ENCODE measurements at regions not wholly inside any gene's neighbourhood (a gene's known extent, or its start where the extent isn't known, plus 50 kb on each side); places are given as distances from the start of the nearest gene placed in this dataset.

DNA sequence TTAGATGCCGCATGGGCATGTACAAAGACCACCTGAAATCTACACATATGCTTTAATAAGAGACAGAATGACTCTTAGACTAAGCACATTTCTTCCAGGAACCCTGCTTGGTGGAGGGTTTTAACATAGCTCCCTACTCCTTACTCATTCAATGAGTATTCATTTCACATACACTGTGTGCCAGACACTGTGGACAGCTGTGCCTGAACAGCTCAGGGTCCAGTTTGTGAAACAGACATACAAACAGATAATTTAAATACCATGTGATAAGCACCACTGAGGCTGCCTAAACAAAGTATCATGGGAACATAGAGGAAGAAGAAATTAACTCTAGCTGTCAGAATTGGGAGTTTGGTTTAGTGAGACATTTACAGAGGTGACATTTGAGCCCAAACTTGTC is 65.2 kb upstream of the ITPRID1 start:
- no peak for DNase-seq (ENCODE audit: low read depth)
- TF ChIP-seq, protein P1, sequence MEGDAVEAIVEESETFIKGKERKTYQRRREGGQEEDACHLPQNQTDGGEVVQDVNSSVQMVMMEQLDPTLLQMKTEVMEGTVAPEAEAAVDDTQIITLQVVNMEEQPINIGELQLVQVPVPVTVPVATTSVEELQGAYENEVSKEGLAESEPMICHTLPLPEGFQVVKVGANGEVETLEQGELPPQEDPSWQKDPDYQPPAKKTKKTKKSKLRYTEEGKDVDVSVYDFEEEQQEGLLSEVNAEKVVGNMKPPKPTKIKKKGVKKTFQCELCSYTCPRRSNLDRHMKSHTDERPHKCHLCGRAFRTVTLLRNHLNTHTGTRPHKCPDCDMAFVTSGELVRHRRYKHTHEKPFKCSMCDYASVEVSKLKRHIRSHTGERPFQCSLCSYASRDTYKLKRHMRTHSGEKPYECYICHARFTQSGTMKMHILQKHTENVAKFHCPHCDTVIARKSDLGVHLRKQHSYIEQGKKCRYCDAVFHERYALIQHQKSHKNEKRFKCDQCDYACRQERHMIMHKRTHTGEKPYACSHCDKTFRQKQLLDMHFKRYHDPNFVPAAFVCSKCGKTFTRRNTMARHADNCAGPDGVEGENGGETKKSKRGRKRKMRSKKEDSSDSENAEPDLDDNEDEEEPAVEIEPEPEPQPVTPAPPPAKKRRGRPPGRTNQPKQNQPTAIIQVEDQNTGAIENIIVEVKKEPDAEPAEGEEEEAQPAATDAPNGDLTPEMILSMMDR (IDR thresholded peaks at IDR 0.05; ENCODE audit: low read length, missing control alignments), result no peak

DNA sequence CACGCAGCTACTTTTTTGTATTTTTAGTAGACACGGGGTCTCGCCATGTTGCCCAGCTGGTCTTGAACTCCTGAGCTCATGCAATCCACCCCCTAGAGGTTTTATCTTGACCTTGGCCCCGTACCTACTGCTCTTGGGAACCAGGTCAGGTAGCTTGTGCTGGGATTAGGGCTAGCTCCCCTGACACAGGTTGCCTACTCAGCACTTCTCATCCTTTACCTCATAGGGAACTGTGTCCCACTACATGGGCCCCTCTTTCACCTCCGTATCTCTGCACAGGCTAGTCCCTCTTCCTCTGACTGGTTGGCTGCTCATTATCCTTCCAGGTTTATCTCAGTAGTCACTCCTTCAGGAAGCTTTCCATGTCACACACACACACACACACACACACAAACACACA is 58.0 kb upstream of the ITPRID1 start:
- H3K4me3 ChIP-seq (replicated peaks; ENCODE audit: low read depth, low read length), result no peak overlapping the region
- TF ChIP-seq, protein P1 (IDR thresholded peaks at IDR 0.05; ENCODE audit: low read length, missing control alignments), result no peak
- no peak for DNase-seq (ENCODE audit: low read depth)

More for the DNA sequence above, 65.2 kb upstream of the ITPRID1 start:
- H3K4me3 ChIP-seq (replicated peaks; ENCODE audit: low read depth, low read length), result no peak overlapping the region

DNA sequence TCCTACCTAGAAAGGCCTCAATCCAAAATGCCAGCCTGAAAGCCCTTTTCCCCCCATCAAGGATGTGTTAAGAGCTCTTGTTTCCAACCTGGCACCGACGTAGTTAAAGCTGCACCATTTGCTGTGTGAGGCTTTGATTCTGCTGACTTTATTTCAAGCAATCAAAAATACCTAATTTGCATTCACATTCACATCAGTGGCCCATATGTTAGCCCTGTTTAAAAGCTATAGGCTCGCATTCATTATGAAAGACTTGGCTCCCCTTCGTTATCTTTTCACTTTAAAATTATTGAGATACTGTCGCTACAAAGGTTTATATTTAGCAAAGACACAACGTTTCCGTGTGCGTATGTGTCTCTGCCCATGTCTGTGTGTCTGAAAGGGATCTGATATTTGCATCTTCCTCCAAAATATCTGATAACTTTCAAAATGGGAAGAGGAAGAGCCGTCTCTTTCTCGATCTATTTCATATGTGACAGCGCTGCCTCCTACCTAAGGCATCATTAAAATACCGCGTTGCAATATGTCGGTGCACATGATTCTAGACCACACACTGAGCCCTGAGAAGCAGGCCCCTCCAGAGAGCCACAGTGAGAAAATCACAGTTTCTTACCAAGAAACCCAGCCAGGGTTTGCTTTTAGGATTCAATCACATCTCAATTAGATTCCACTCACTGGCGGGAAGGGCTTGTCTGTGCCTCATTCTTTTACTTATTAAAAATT is 57.1 kb upstream of the ITPRID1 start:
- DNase-seq (ENCODE audit: low read depth), result no peak
- TF ChIP-seq, protein P1 (IDR thresholded peaks at IDR 0.05; ENCODE audit: low read length, missing control alignments), result no peak

DNA sequence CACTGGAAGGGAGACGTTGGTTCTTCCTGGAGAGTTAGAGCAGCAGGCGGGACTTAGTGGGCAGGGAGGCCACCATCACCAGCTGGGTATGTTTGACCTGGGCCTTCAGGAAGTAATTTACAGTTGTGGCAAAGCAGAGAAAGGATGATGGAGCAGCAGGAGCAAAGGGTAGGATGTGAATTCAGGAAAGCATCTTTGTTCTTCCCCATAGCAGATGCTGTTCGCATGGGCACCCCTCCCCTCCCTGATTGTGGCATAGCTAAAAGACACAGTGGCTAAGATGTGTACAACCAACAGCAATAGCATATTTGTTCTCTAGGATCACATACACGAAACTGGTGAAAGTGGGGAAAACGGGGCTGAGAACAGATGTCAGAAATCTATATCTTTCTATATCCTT is 56.3 kb upstream of the ITPRID1 start:
- no peak for DNase-seq (ENCODE audit: low read depth)
- TF ChIP-seq, protein P1 (IDR thresholded peaks at IDR 0.05; ENCODE audit: low read length, missing control alignments), result no peak
- H3K4me3 ChIP-seq (replicated peaks; ENCODE audit: low read depth, low read length), result no peak overlapping the region

More for the DNA sequence above, 57.1 kb upstream of the ITPRID1 start:
- H3K4me3 ChIP-seq (replicated peaks; ENCODE audit: low read depth, low read length), result no peak overlapping the region

DNA sequence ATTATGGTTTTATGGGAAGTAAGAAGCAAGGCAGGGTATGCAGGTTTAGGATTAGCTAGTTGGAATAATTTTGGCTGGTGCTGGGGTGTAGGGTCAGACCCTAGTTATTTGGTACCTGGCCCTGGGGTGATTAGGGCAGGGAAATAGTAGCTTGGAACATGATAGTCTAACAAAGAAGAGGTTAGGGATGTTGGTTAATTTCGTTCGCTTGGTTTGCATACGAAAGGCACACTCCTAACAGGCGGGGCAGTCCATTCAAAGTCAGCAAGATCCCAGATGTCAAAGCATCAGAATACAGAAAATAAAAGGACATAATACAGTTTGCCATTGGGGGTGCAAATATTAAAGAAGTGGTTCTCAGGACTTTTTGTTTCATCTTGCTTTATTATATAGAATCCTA is 55.7 kb upstream of the ITPRID1 start:
- no peak for DNase-seq (ENCODE audit: low read depth)
- TF ChIP-seq, protein P1 (IDR thresholded peaks at IDR 0.05; ENCODE audit: low read length, missing control alignments), result no peak
- H3K4me3 ChIP-seq (replicated peaks; ENCODE audit: low read depth, low read length), result no peak overlapping the region

DNA sequence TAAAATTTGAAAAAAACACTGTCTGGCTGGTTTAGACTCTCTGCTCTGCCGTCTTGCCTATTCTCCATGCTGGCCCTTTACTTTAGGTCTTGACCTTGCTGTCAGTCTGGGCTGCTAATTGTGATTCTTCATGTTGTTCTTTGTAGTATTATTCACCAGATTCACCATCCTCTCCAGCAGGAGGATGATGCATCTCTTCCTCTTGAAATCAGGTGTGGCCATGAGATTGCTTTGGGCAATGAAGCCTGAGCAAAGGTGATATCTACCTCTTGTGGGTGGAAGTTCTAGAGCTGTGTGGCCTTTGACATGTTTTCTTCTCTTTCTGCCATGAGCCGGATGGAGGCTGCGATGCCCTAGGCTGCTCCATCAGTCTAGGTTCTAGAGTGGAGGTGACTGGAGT is 51.3 kb upstream of the ITPRID1 start:
- DNase-seq (ENCODE audit: low read depth), result no peak
- TF ChIP-seq, protein P1 (IDR thresholded peaks at IDR 0.05; ENCODE audit: low read length, missing control alignments), result no peak
- no peak overlapping the region for H3K4me3 ChIP-seq (replicated peaks; ENCODE audit: low read depth, low read length)
